ENCODE measurements at regions not wholly inside any gene's neighbourhood (a gene's known extent, or its start where the extent isn't known, plus 50 kb on each side); places are given as distances from the start of the nearest gene placed in this dataset.
"Not testable (repeated sequence)": the region's sequence is repeated elsewhere in the genome, so short reads cannot be mapped to it uniquely, and the experiment has no call there.

GRCh38 chr11:69205743-69206612, 50.2 kb downstream of the SMIM38 start:
- whole genome bisulfite sequencing, 3 donors, result 80 to 84% (median 80%) methylated on average over 28 of the region's 28 CpGs
- Histone ChIP-seq H3K36me3 (no peaks in the 10 kb centered on the region), H3K4me3 (no peak overlapping the region), H3K4me1 (ENCODE audit: insufficient read depth) (no peaks in the 10 kb centered on the region), H3K27me3 (no peaks in the 10 kb centered on the region), H3K9me3 (peaks cover 0 to 3% of the 10 kb centered on the region in 2 donors), H3K27ac (no peak overlapping the region)
- TF ChIP-seq EP300 (IDR thresholded peaks at IDR 0.05), result no peak
- TF ChIP-seq CTCF (IDR thresholded peaks at IDR 0.05), result no peak
- TF ChIP-seq POLR2A (IDR thresholded peaks at IDR 0.05), result no peak
- DNase-seq, result no peak
- intact Hi-C loops (cut with DNase I), result no loop called here

- H3K36me3 ChIP-seq; DNase-seq; H3K4me1 ChIP-seq (ENCODE audit: insufficient read depth); intact Hi-C loops (cut with DNase I); H3K4me3 ChIP-seq; H3K27me3 ChIP-seq; H3K27ac ChIP-seq; H3K9me3 ChIP-seq: not testable (repeated sequence)
- WGBS, 3 donors, result 81 to 90% (median 83%) methylated on average over 7 of the region's 7 CpGs
These were observed 50.9 kb downstream of the SMIM38 start for GRCh38 chr11:69206613-69206965.

GRCh38 chr11:69207165-69207889, 51.6 kb downstream of the SMIM38 start:
- no peaks in the 10 kb centered on the region for H3K27me3 ChIP-seq
- no peak for DNase-seq
- no peaks in the 10 kb centered on the region for H3K4me1 ChIP-seq (ENCODE audit: insufficient read depth)
- no peak overlapping the region for H3K4me3 ChIP-seq
- H3K27ac ChIP-seq, result no peak overlapping the region
- H3K36me3 ChIP-seq, result no peaks in the 10 kb centered on the region
- no peak for TF ChIP-seq EP300 (IDR thresholded peaks at IDR 0.05)
- no peak for TF ChIP-seq POLR2A (IDR thresholded peaks at IDR 0.05)
- TF ChIP-seq CTCF (IDR thresholded peaks at IDR 0.05), result no peak
- 84 to 89% (median 86%) methylated on average over 14 of the region's 14 CpGs for WGBS, 3 donors
- intact Hi-C loops (cut with DNase I), result no loop called here
- peaks cover 0 to 3% of the 10 kb centered on the region in 2 donors for H3K9me3 ChIP-seq

- intact Hi-C loops (cut with DNase I), result no loop called here
- no peak for TF ChIP-seq POLR2A (IDR thresholded peaks at IDR 0.05)
- no peak for TF ChIP-seq CTCF (IDR thresholded peaks at IDR 0.05)
- TF ChIP-seq EP300 (IDR thresholded peaks at IDR 0.05), result no peak
- DNase-seq, result no peak
These were observed 52.7 kb downstream of the SMIM38 start for GRCh38 chr11:69208190-69209037.

More at GRCh38 chr11:69208190-69209037, 52.7 kb downstream of the SMIM38 start:
- Histone ChIP-seq H3K27me3 (no peaks in the 10 kb centered on the region), H3K36me3 (no peaks in the 10 kb centered on the region), H3K27ac (no peak overlapping the region), H3K4me3 (no peak overlapping the region), H3K9me3 (peaks cover 0 to 3% of the 10 kb centered on the region in 2 donors), H3K4me1 (ENCODE audit: insufficient read depth) (no peaks in the 10 kb centered on the region)
- 86 to 91% (median 88%) methylated on average over 13 of the region's 13 CpGs for WGBS, 3 donors

Data from ovary (tissue), 7 donors.